ENCODE measurements at regions not wholly inside any gene's neighbourhood (a gene's known extent, or its start where the extent isn't known, plus 50 kb on each side); places are given as distances from the start of the nearest gene placed in this dataset.
"Not testable (repeated sequence)": the region's sequence is repeated elsewhere in the genome, so short reads cannot be mapped to it uniquely, and the experiment has no call there.

GRCh38 chr20:58574469-58574868 is 59.3 kb upstream of the APCDD1L start:
- DNase-seq, result no peak

GRCh38 chr20:58573986-58574385 is 58.8 kb upstream of the APCDD1L start:
- no peak for DNase-seq
- H2AFZ ChIP-seq (ENCODE audit: low read length), result no peak overlapping the region

More at GRCh38 chr20:58574469-58574868, 59.3 kb upstream of the APCDD1L start:
- Histone ChIP-seq H3F3A (ENCODE audit: insufficient read depth, low read length) (no peaks in the 10 kb centered on the region), H3K36me3 (replicated peaks; ENCODE audit: insufficient read depth, low read length) (no peaks in the 10 kb centered on the region), H3K4me2 (ENCODE audit: low read depth, low read length) (no peak overlapping the region), H3K79me2 (ENCODE audit: low read length) (no peaks in the 10 kb centered on the region), H3K4me3 (ENCODE audit: low read length) (no peak overlapping the region), H3K9ac (ENCODE audit: low read length) (no peak overlapping the region), H3K27me3 (replicated peaks; ENCODE audit: insufficient read depth, low read length) (peaks cover 95% of the 10 kb centered on the region), H3K27ac (ENCODE audit: low read length) (no peak overlapping the region), H2AFZ (ENCODE audit: low read length) (no peak overlapping the region), H3K9me2 (replicated peaks; ENCODE audit: insufficient read depth, low read length) (no peaks in the 10 kb centered on the region), H3K4me1 (ENCODE audit: low read length) (no peaks in the 10 kb centered on the region), H4K20me1 (ENCODE audit: insufficient read depth, low read length) (no peaks in the 10 kb centered on the region), H3K9me3 (replicated peaks; ENCODE audit: insufficient read depth, low read length) (no peaks in the 10 kb centered on the region)
- no peak for TF ChIP-seq EZH2 (optimal IDR thresholded peaks at IDR 0.05; ENCODE audit: low read depth, low read length)
- no peak for TF ChIP-seq EZH2phosphoT487 (IDR thresholded peaks at IDR 0.05; ENCODE audit: low read length)
- no peak for TF ChIP-seq CTCF (IDR thresholded peaks at IDR 0.05; ENCODE audit: low read length)

GRCh38 chr20:58573257-58573656 is 58.1 kb upstream of the APCDD1L start:
- H3K9me2 ChIP-seq (replicated peaks; ENCODE audit: insufficient read depth, low read length), result no peaks in the 10 kb centered on the region
- TF ChIP-seq EZH2 (optimal IDR thresholded peaks at IDR 0.05; ENCODE audit: low read depth, low read length), result no peak
- TF ChIP-seq EZH2phosphoT487 (IDR thresholded peaks at IDR 0.05; ENCODE audit: low read length), result no peak
- TF ChIP-seq CTCF (IDR thresholded peaks at IDR 0.05; ENCODE audit: low read length), result no peak
- no peaks in the 10 kb centered on the region for H3K4me1 ChIP-seq (ENCODE audit: low read length)
- H3K4me2 ChIP-seq (ENCODE audit: low read depth, low read length), result no peak overlapping the region
- H4K20me1 ChIP-seq (ENCODE audit: insufficient read depth, low read length), result no peaks in the 10 kb centered on the region
- H3K27me3 ChIP-seq (replicated peaks; ENCODE audit: insufficient read depth, low read length), result peaks cover 95% of the 10 kb centered on the region
- H3K36me3 ChIP-seq (replicated peaks; ENCODE audit: insufficient read depth, low read length), result no peaks in the 10 kb centered on the region
- H2AFZ ChIP-seq (ENCODE audit: low read length), result no peak overlapping the region
- no peak overlapping the region for H3K27ac ChIP-seq (ENCODE audit: low read length)
- H3K9ac ChIP-seq (ENCODE audit: low read length), result no peak overlapping the region
- no peaks in the 10 kb centered on the region for H3K9me3 ChIP-seq (replicated peaks; ENCODE audit: insufficient read depth, low read length)
- H3K4me3 ChIP-seq (ENCODE audit: low read length), result no peak overlapping the region
- H3K79me2 ChIP-seq (ENCODE audit: low read length), result no peaks in the 10 kb centered on the region
- no peak for DNase-seq
- H3F3A ChIP-seq (ENCODE audit: insufficient read depth, low read length), result no peaks in the 10 kb centered on the region

More at GRCh38 chr20:58573986-58574385, 58.8 kb upstream of the APCDD1L start:
- no peak overlapping the region for H3K9ac ChIP-seq (ENCODE audit: low read length)
- H3K9me2 ChIP-seq (replicated peaks; ENCODE audit: insufficient read depth, low read length), result no peaks in the 10 kb centered on the region
- peaks cover 95% of the 10 kb centered on the region for H3K27me3 ChIP-seq (replicated peaks; ENCODE audit: insufficient read depth, low read length)
- H3F3A ChIP-seq (ENCODE audit: insufficient read depth, low read length), result no peaks in the 10 kb centered on the region
- no peaks in the 10 kb centered on the region for H3K79me2 ChIP-seq (ENCODE audit: low read length)
- TF ChIP-seq CTCF (IDR thresholded peaks at IDR 0.05; ENCODE audit: low read length) (no peak), EZH2phosphoT487 (IDR thresholded peaks at IDR 0.05; ENCODE audit: low read length) (no peak), EZH2 (optimal IDR thresholded peaks at IDR 0.05; ENCODE audit: low read depth, low read length) (no peak)
- H3K4me3 ChIP-seq (ENCODE audit: low read length), result no peak overlapping the region
- H3K4me1 ChIP-seq (ENCODE audit: low read length), result no peaks in the 10 kb centered on the region
- H3K27ac ChIP-seq (ENCODE audit: low read length), result no peak overlapping the region
- H4K20me1 ChIP-seq (ENCODE audit: insufficient read depth, low read length), result no peaks in the 10 kb centered on the region
- no peaks in the 10 kb centered on the region for H3K36me3 ChIP-seq (replicated peaks; ENCODE audit: insufficient read depth, low read length)
- H3K4me2 ChIP-seq (ENCODE audit: low read depth, low read length), result no peak overlapping the region
- H3K9me3 ChIP-seq (replicated peaks; ENCODE audit: insufficient read depth, low read length), result no peaks in the 10 kb centered on the region

- H3K4me2 ChIP-seq (ENCODE audit: low read depth, low read length); H3K79me2 ChIP-seq (ENCODE audit: low read length); H3K9me2 ChIP-seq (replicated peaks; ENCODE audit: insufficient read depth, low read length); H3K36me3 ChIP-seq (replicated peaks; ENCODE audit: insufficient read depth, low read length); H3K27ac ChIP-seq (ENCODE audit: low read length); H3K4me1 ChIP-seq (ENCODE audit: low read length); H3K9me3 ChIP-seq (replicated peaks; ENCODE audit: insufficient read depth, low read length); H3F3A ChIP-seq (ENCODE audit: insufficient read depth, low read length); DNase-seq; H3K9ac ChIP-seq (ENCODE audit: low read length); H3K4me3 ChIP-seq (ENCODE audit: low read length); H2AFZ ChIP-seq (ENCODE audit: low read length); H4K20me1 ChIP-seq (ENCODE audit: insufficient read depth, low read length): not testable (repeated sequence)
- H3K27me3 ChIP-seq (replicated peaks; ENCODE audit: insufficient read depth, low read length), result peaks cover 95% of the 10 kb centered on the region
Observed at GRCh38 chr20:58572428-58572763, 57.2 kb upstream of the APCDD1L start.

Data from MM.1S (cell line).